Activated CD8-positive, alpha-beta T cell treated with anti-CD3 and anti-CD28 coated beads for 36 hours (primary cell): ENCODE measurements at regions not wholly inside any gene's neighbourhood (a gene's known extent, or its start where the extent isn't known, plus 50 kb on each side); places are given as distances from the start of the nearest gene placed in this dataset.

Experiments
- ATAC-seq: fragments of 200-7000 bp; cut with Tn5 transposase; one replicate; pipeline ENCODE4 v1.10.0; 2021; ENCODE audit warnings: mild to moderate bottlenecking, moderate library complexity
- CTCF ChIA-PET: fragments of 350-600 bp; sonication (Branson Sonifier 250); formaldehyde crosslinking; loops from one replicate; lab custom pipeline; 2021; ENCODE audit warnings: antibody characterized with exemption; lab: Charles Lee
- POLR2A ChIA-PET: fragments of 350-600 bp; sonication (Branson Sonifier 250); formaldehyde crosslinking; loops from one replicate; lab custom pipeline; 2021; ENCODE audit warnings: antibody characterized with exemption; lab: Charles Lee
- DNase-seq: peaks from one replicate; pipeline ENCODE4 v3.0.0-alpha.2; 2020
- H3K27ac Mint-ChIP-seq: one replicate; pipeline ENCODE4 v1.8.0; 2021; ENCODE audit warnings: mild to moderate bottlenecking, mixed read lengths
- H3K27me3 Mint-ChIP-seq: one replicate; pipeline ENCODE4 v1.8.0; 2021; ENCODE audit warnings: mixed read lengths
- H3K36me3 Mint-ChIP-seq: one replicate; pipeline ENCODE4 v1.8.0; 2021; ENCODE audit warnings: low read depth, mixed read lengths
- H3K4me1 Mint-ChIP-seq: one replicate; pipeline ENCODE4 v1.8.0; 2021; ENCODE audit warnings: low read depth, mixed read lengths
- H3K4me3 Mint-ChIP-seq: one replicate; pipeline ENCODE4 v1.8.0; 2021; ENCODE audit warnings: mild to moderate bottlenecking, moderate library complexity, mixed read lengths
- H3K9me3 Mint-ChIP-seq: one replicate; pipeline ENCODE4 v1.8.0; 2021; ENCODE audit warnings: mixed read lengths
- CTCF ChIP-seq: fragments of 200-600 bp; IDR thresholded peaks from one replicate; pipeline ENCODE4 v1.8.0; 2022; ENCODE audit warnings: antibody characterized with exemption, mild to moderate bottlenecking
- intact Hi-C: fragments of 100-400 bp; cut with micrococcal nuclease; formaldehyde crosslinking; loops from one replicate; pipeline ENCODE4 v1.10.0; 2022

GRCh38 chr6:166771701-166772100 lies 144.7 kb upstream of the RPS6KA2 start:
- POLR2A ChIA-PET: no interaction called here
- Mint-ChIP-seq H3K4me3 (no peak overlapping the region), H3K9me3 (no peaks in the 10 kb centered on the region), H3K27me3 (peaks cover 16% of the 10 kb centered on the region), H3K36me3 (no peaks in the 10 kb centered on the region), H3K27ac (no peak overlapping the region), H3K4me1 (no peaks in the 10 kb centered on the region)
- DNase-seq: no peak
- CTCF ChIA-PET: interaction anchor here (1.7 to 2.1 kb wide), 2 partner anchors 9 to 218 kb away, joined by 5 to 6 read pairs; no protein-coding TSS in a partner anchor
- intact Hi-C loops: loop anchor here (5.0 kb wide), 1 partner anchor 371 kb away; no protein-coding TSS in a partner anchor
- no peak for ATAC-seq
- TF ChIP-seq CTCF: no peak

- ATAC-seq: no peak
- TF ChIP-seq CTCF: no peak
- H3K36me3 Mint-ChIP-seq: no peaks in the 10 kb centered on the region
- H3K27me3 Mint-ChIP-seq: peaks cover 13% of the 10 kb centered on the region
- H3K27ac Mint-ChIP-seq: no peak overlapping the region
- no peak overlapping the region for H3K4me3 Mint-ChIP-seq
- ChIA-PET CTCF (interaction anchor here (2.1 kb wide), 1 partner anchor 219 kb away, joined by 6 read pairs; no protein-coding TSS in a partner anchor), POLR2A (no interaction called here)
- intact Hi-C loops: loop anchor here (5.0 kb wide), 1 partner anchor 372 kb away; no protein-coding TSS in a partner anchor
- no peak for DNase-seq
- no peaks in the 10 kb centered on the region for H3K9me3 Mint-ChIP-seq
- H3K4me1 Mint-ChIP-seq: no peaks in the 10 kb centered on the region
Measured at GRCh38 chr6:166770216-166771116, 143.4 kb upstream of the RPS6KA2 start.

- no peak for TF ChIP-seq CTCF
- H3K4me3 Mint-ChIP-seq: no peak overlapping the region
- no peaks in the 10 kb centered on the region for H3K4me1 Mint-ChIP-seq
- no peaks in the 10 kb centered on the region for H3K36me3 Mint-ChIP-seq
- ATAC-seq: no peak
- no peak overlapping the region for H3K27ac Mint-ChIP-seq
- DNase-seq: no peak
- ChIA-PET CTCF (no interaction called here), POLR2A (no interaction called here)
- no peaks in the 10 kb centered on the region for H3K9me3 Mint-ChIP-seq
- H3K27me3 Mint-ChIP-seq: peaks cover 13% of the 10 kb centered on the region
- intact Hi-C loops: loop anchor here (5.0 kb wide), 1 partner anchor 373 kb away; no protein-coding TSS in a partner anchor
Measured at GRCh38 chr6:166769648-166770047, 142.6 kb upstream of the RPS6KA2 start.

GRCh38 chr6:166768761-166769160 lies 141.7 kb upstream of the RPS6KA2 start:
- intact Hi-C loops: no loop called here
- ATAC-seq: no peak
- CTCF ChIA-PET: interaction anchor here (2.7 kb wide), 1 partner anchor 221 kb away, joined by 7 read pairs; no protein-coding TSS in a partner anchor

More at GRCh38 chr6:166768761-166769160, 141.7 kb upstream of the RPS6KA2 start:
- H3K9me3 Mint-ChIP-seq: no peaks in the 10 kb centered on the region
- no peak for TF ChIP-seq CTCF
- no peaks in the 10 kb centered on the region for H3K4me1 Mint-ChIP-seq
- H3K27ac Mint-ChIP-seq: no peak overlapping the region
- no peaks in the 10 kb centered on the region for H3K36me3 Mint-ChIP-seq
- POLR2A ChIA-PET: no interaction called here
- peaks cover 13% of the 10 kb centered on the region for H3K27me3 Mint-ChIP-seq
- no peak overlapping the region for H3K4me3 Mint-ChIP-seq
- no peak for DNase-seq
